SJSA1 (cell line): ENCODE measurements at regions not wholly inside any gene's neighbourhood (a gene's known extent, or its start where the extent isn't known, plus 50 kb on each side); places are given as distances from the start of the nearest gene placed in this dataset.
"Not testable (repeated sequence)": the region's sequence is repeated elsewhere in the genome, so short reads cannot be mapped to it uniquely, and the experiment has no call there.

Experiments used
- DNase-seq, 2 experiments: peaks; one replicate each; pipeline ENCODE4 v3.0.0-alpha.2; 2015 to 2020; ENCODE audit warnings: low spot score in 2 of 2, low read depth in 1 of 2
- H3K27ac ChIP-seq: fragments of 250-450 bp; sonication (Bioruptor Pico); 2 replicates; pipeline ENCODE4 v1.5.1; 2020; ENCODE audit warnings: mild to moderate bottlenecking, moderate library complexity
- H3K27me3 ChIP-seq: fragments of 250-450 bp; sonication (Bioruptor Pico); replicated peaks from 2 replicates; pipeline ENCODE4 v1.5.1; 2020; ENCODE audit warnings: mild to moderate bottlenecking, moderate library complexity
- H3K36me3 ChIP-seq: fragments of 250-450 bp; sonication (Bioruptor Pico); 2 replicates; pipeline ENCODE4 v1.5.1; 2020; ENCODE audit warnings: mild to moderate bottlenecking
- H3K4me1 ChIP-seq: fragments of 250-450 bp; sonication (Bioruptor Pico); replicated peaks from 2 replicates; pipeline ENCODE4 v1.6.1; 2021; ENCODE audit warnings: mild to moderate bottlenecking
- H3K4me3 ChIP-seq: fragments of 250-450 bp; sonication (Bioruptor Pico); 2 replicates; pipeline ENCODE4 v1.5.1; 2020; ENCODE audit warnings: mild to moderate bottlenecking
- H3K9me3 ChIP-seq: fragments of 250-450 bp; sonication (Bioruptor Pico); replicated peaks from 2 replicates; pipeline ENCODE4 v1.5.1; 2020; ENCODE audit warnings: mild to moderate bottlenecking

- not testable (repeated sequence) for H3K27me3 ChIP-seq, H3K27ac ChIP-seq, H3K4me1 ChIP-seq, H3K36me3 ChIP-seq, H3K9me3 ChIP-seq, DNase-seq, H3K4me3 ChIP-seq
These were observed 823.4 kb upstream of the GBE1 start for GRCh38 chr3:82584861-82585260.

DNA sequence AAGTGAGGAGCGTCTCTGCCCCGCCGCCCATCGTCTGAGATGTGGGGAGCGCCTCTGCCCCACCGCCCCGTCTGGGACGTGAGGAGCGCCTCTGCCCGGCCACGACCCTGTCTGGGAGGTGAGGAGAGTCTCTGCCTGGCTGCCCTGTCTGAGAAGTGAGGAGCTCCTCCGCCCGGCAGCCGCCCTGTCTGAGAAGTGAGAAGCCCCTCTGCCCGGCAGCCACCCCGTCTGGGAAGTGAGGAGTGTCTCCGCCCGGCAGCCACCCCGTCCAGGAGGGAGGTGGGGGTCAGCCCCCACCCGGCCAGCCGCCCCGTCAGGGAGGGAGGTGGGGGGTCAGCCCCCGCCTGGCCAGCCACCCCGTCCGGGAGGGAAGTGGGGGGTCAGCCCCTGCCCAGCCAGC, 823.0 kb upstream of the GBE1 start:
- not testable (repeated sequence) for H3K36me3 ChIP-seq, H3K27ac ChIP-seq, DNase-seq, H3K9me3 ChIP-seq, H3K4me3 ChIP-seq, H3K4me1 ChIP-seq, H3K27me3 ChIP-seq

GRCh38 chr3:82581350-82581749, 819.9 kb upstream of the GBE1 start:
- no peak for DNase-seq
- H3K27ac ChIP-seq = no peak overlapping the region
- H3K27me3 ChIP-seq = no peaks in the 10 kb centered on the region
- no peaks in the 10 kb centered on the region for H3K4me1 ChIP-seq
- no peaks in the 10 kb centered on the region for H3K36me3 ChIP-seq
- H3K4me3 ChIP-seq = no peak overlapping the region
- H3K9me3 ChIP-seq = no peaks in the 10 kb centered on the region

- DNase-seq = no peak
- H3K36me3 ChIP-seq = no peaks in the 10 kb centered on the region
- no peaks in the 10 kb centered on the region for H3K27me3 ChIP-seq
- H3K4me1 ChIP-seq = no peaks in the 10 kb centered on the region
- H3K9me3 ChIP-seq = no peaks in the 10 kb centered on the region
- H3K27ac ChIP-seq = no peak overlapping the region
- H3K4me3 ChIP-seq = no peak overlapping the region
These were observed 811.3 kb upstream of the GBE1 start for GRCh38 chr3:82572721-82573120.

DNA sequence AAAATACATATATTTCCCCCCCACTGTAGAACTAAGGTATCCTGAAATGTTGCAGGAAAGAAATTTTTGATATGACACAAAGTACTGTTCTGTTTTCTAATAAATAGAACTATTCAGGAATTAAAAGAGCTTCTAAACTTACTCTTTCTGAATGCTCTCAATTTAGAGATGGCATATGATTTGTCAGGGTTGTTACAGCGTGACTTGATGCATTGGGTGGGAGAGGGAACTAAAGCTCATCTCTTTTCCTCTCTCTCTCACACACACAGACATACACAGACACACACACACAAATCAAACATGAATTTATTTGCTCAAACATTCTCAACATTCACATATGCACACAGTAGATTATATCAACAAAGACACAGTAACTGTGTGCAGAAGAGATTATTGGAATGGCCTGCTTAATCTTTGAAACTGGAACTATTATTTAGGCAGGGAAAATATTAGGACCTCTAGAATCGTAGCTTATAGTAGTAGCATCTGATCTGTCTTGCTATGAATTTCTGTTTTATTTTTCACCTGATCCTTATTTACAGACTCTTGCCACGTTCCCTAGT, 807.4 kb upstream of the GBE1 start:
- H3K9me3 ChIP-seq = no peaks in the 10 kb centered on the region
- H3K4me1 ChIP-seq = no peaks in the 10 kb centered on the region
- no peak overlapping the region for H3K4me3 ChIP-seq
- no peak overlapping the region for H3K27ac ChIP-seq
- no peaks in the 10 kb centered on the region for H3K27me3 ChIP-seq
- H3K36me3 ChIP-seq = no peaks in the 10 kb centered on the region
- DNase-seq = no peak

DNA sequence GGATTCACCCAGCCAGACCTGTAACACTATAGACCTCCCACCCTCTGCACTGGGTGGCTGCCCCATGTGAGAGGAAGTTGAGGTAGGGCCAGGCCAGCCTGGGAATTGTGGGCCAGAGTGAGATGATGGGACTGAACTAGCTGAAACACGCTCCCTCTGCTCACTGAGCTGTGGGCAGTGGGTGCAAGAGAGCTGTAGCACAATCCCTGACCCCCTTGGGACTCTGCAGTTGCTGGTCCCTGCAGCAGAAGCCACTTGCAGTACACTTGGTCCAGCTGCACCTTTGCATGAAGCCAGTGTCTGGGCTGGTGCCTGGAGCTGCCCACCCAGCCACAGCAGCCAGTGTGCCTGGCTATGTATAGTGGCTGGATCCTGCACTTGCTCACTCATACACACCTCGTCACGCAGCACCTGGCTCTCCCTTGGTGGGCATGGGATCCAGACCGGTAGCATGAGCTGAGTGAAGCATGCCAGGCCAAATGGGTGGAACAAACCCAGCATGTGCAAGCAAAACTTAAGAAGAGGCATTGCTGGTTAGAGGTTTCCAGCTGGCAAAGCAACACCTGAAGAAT, 805.7 kb upstream of the GBE1 start:
- H3K27ac ChIP-seq = no peak overlapping the region
- H3K4me3 ChIP-seq = no peak overlapping the region
- H3K36me3 ChIP-seq = no peaks in the 10 kb centered on the region
- H3K27me3 ChIP-seq = no peaks in the 10 kb centered on the region
- H3K9me3 ChIP-seq = no peaks in the 10 kb centered on the region
- no peak for DNase-seq
- H3K4me1 ChIP-seq = no peaks in the 10 kb centered on the region

GRCh38 chr3:82562896-82563295, 801.5 kb upstream of the GBE1 start:
- no peaks in the 10 kb centered on the region for H3K27me3 ChIP-seq
- no peak for DNase-seq
- H3K36me3 ChIP-seq = no peaks in the 10 kb centered on the region
- H3K9me3 ChIP-seq = no peaks in the 10 kb centered on the region
- no peak overlapping the region for H3K27ac ChIP-seq
- H3K4me1 ChIP-seq = no peaks in the 10 kb centered on the region
- no peak overlapping the region for H3K4me3 ChIP-seq

- no peaks in the 10 kb centered on the region for H3K4me1 ChIP-seq
- no peaks in the 10 kb centered on the region for H3K9me3 ChIP-seq
- H3K27ac ChIP-seq = no peak overlapping the region
- no peaks in the 10 kb centered on the region for H3K27me3 ChIP-seq
- H3K4me3 ChIP-seq = no peak overlapping the region
- no peaks in the 10 kb centered on the region for H3K36me3 ChIP-seq
- DNase-seq = no peak
These were observed 800.3 kb upstream of the GBE1 start for GRCh38 chr3:82561784-82562183.

DNA sequence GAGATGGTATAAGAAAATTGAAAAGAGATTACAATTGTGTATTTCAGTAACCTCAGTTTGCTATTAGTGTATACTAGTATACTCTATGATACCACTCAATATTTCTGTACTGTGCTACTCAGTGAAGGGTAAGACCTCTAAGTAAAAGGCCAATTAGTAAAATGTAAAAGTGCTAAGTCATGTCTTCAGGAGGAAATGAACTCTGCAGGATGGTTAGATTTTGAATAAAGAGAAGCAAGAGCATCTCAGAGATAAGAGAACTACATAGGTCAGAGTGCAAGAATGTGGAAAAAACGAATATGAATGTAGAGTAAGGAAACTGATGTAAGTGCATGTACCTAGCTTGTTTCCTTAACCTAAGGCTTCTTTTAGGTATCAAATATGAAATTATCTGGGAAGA, 796.6 kb upstream of the GBE1 start:
- Histone ChIP-seq H3K4me1 (no peaks in the 10 kb centered on the region), H3K27ac (no peak overlapping the region), H3K36me3 (no peaks in the 10 kb centered on the region), H3K4me3 (no peak overlapping the region), H3K27me3 (no peaks in the 10 kb centered on the region), H3K9me3 (no peaks in the 10 kb centered on the region)
- DNase-seq = no peak

DNA sequence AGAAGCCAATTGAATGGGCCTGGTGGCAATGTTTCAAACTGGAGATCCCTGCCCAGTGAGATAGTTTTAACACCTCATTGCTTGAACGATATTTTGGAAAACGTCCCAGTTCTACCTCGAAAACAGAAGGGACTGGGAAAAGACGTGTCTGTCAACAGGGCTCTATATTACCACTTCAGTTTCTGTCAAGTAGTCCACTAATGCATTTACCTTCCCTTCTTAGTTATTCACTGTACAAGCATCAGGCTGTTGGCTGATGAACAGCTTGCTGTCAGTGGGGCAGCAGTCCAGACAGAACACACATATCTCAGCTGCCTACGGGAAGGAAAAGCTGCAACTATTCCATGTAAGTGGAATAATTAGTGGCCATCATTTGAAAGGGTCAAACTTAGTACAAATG, 794.7 kb upstream of the GBE1 start:
- no peaks in the 10 kb centered on the region for H3K36me3 ChIP-seq
- H3K27ac ChIP-seq = no peak overlapping the region
- no peaks in the 10 kb centered on the region for H3K27me3 ChIP-seq
- no peak for DNase-seq
- H3K4me3 ChIP-seq = no peak overlapping the region
- no peaks in the 10 kb centered on the region for H3K4me1 ChIP-seq
- H3K9me3 ChIP-seq = no peaks in the 10 kb centered on the region

- H3K36me3 ChIP-seq, H3K4me3 ChIP-seq, H3K4me1 ChIP-seq, H3K27ac ChIP-seq, DNase-seq, H3K9me3 ChIP-seq, H3K27me3 ChIP-seq: not testable (repeated sequence)
These were observed 781.1 kb upstream of the GBE1 start for GRCh38 chr3:82542556-82542955.

GRCh38 chr3:82521657-82522056, 760.2 kb upstream of the GBE1 start:
- H3K4me3 ChIP-seq = no peak overlapping the region
- H3K36me3 ChIP-seq = no peaks in the 10 kb centered on the region
- no peaks in the 10 kb centered on the region for H3K9me3 ChIP-seq
- no peak overlapping the region for H3K27ac ChIP-seq
- H3K27me3 ChIP-seq = no peaks in the 10 kb centered on the region
- H3K4me1 ChIP-seq = no peaks in the 10 kb centered on the region
- DNase-seq = no peak

- DNase-seq = no peak
- no peaks in the 10 kb centered on the region for H3K27me3 ChIP-seq
- no peaks in the 10 kb centered on the region for H3K4me1 ChIP-seq
- no peaks in the 10 kb centered on the region for H3K9me3 ChIP-seq
- H3K4me3 ChIP-seq = no peak overlapping the region
- no peaks in the 10 kb centered on the region for H3K36me3 ChIP-seq
- no peak overlapping the region for H3K27ac ChIP-seq
These were observed 759.4 kb upstream of the GBE1 start for GRCh38 chr3:82520846-82521245.

GRCh38 chr3:82509951-82510603, 748.6 kb upstream of the GBE1 start:
- Histone ChIP-seq H3K4me1 (no peaks in the 10 kb centered on the region), H3K9me3 (no peaks in the 10 kb centered on the region), H3K27me3 (no peaks in the 10 kb centered on the region), H3K27ac (no peak overlapping the region), H3K4me3 (no peak overlapping the region), H3K36me3 (no peaks in the 10 kb centered on the region)
- no peak for DNase-seq
